DND-41 (cell line): ENCODE measurements at regions not wholly inside any gene's neighbourhood (a gene's known extent, or its start where the extent isn't known, plus 50 kb on each side); places are given as distances from the start of the nearest gene placed in this dataset.

Experiments used
- CTCF ChIP-seq: IDR thresholded peaks from 2 replicates; pipeline ENCODE4 v1.5.1; 2012; ENCODE audit warnings: borderline replicate concordance, low read length, moderate library complexity, mild to moderate bottlenecking; ENCODE audit not compliant: poor library complexity, severe bottlenecking; ENCODE audit errors: extremely low read depth
- EZH2 ChIP-seq: IDR thresholded peaks from 3 replicates; pipeline ENCODE4 v1.6.1; 2012; ENCODE audit warnings: borderline replicate concordance, low read depth, mild to moderate bottlenecking, moderate library complexity, low read length, inconsistent platforms; ENCODE audit not compliant: severe bottlenecking

GRCh38 chr16:65576631-65577030 lies 454.8 kb upstream of the CDH11 start:
- TF ChIP-seq CTCF = no peak
- TF ChIP-seq EZH2 = no peak
